IPS DF 6.9 (cell line): ENCODE measurements at regions not wholly inside any gene's neighbourhood (a gene's known extent, or its start where the extent isn't known, plus 50 kb on each side); places are given as distances from the start of the nearest gene placed in this dataset.
"Not testable (repeated sequence)": the region's sequence is repeated elsewhere in the genome, so short reads cannot be mapped to it uniquely, and the experiment has no call there.

ENCODE experiments used
- DNase-seq: peaks from one replicate; pipeline ENCODE4 v3.0.0-alpha.2; 2013; ENCODE audit warnings: low read depth, low spot score
- H3K27ac ChIP-seq: one replicate; pipeline ENCODE4 v1.5.1; 2013; ENCODE audit warnings: low read length, control low read depth
- H3K27me3 ChIP-seq: 2 replicates; pipeline ENCODE4 v1.6.1; 2013; ENCODE audit warnings: mild to moderate bottlenecking, low read length; ENCODE audit not compliant: control insufficient read depth, insufficient read depth
- H3K36me3 ChIP-seq: 2 replicates; pipeline ENCODE4 v1.6.1; 2013; ENCODE audit warnings: low read length; ENCODE audit not compliant: control insufficient read depth, insufficient read depth
- H3K4me1 ChIP-seq: 2 replicates; pipeline ENCODE4 v1.6.1; 2013; ENCODE audit warnings: low read length; ENCODE audit not compliant: control insufficient read depth, insufficient read depth
- H3K4me3 ChIP-seq: 2 replicates; pipeline ENCODE4 v1.5.1; 2013; ENCODE audit warnings: mild to moderate bottlenecking, low read length
- H3K9me3 ChIP-seq: 2 replicates; pipeline ENCODE4 v1.6.1; 2013; ENCODE audit warnings: low read length, inconsistent platforms; ENCODE audit not compliant: control insufficient read depth, insufficient read depth
- WGBS: extraction: QIAGEN DNeasy Blood & Tissue Kit; methylation state at CpG from one replicate; pipeline ENCODE4 v1.1.7; 2013; ENCODE audit warnings: mixed read lengths, missing lambda C conversion rate; ENCODE audit not compliant: insufficient read length, insufficient coverage; 5-methylcytosine and 5-hydroxymethylcytosine counted together

DNA sequence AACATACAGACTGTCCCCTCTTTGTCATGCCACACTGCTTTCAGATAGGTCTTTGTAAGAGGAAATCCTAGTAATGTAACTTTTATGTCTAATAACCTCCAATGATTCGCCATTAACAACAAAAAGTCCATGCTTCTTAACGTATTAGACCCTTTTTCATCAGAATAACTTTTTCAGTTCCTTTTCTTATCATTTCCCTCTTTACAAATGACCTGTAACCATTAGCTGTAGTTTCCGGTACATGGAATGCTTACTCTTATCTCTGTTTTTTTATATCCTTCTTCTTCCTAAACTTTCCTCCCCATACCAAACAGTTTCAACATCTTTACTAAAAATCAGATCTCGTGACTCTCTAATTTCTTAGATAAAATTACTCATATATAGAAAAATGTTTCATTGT is 268.9 kb upstream of the TYRP1 start:
- H3K4me3 ChIP-seq, result no peak overlapping the region
- H3K4me1 ChIP-seq, result peaks cover 3% of the 10 kb centered on the region; the same call in 1 of the 2 replicates
- DNase-seq, result no peak
- no peaks in the 10 kb centered on the region for H3K36me3 ChIP-seq
- WGBS, result 100% methylated on average over 1 of the region's 4 CpGs
- H3K27ac ChIP-seq, result no peak overlapping the region
- H3K27me3 ChIP-seq, result no peaks in the 10 kb centered on the region
- H3K9me3 ChIP-seq, result no peaks in the 10 kb centered on the region

- Histone ChIP-seq H3K27ac (no peak overlapping the region), H3K4me1 (peaks cover 3% of the 10 kb centered on the region; the same call in 1 of the 2 replicates), H3K36me3 (no peaks in the 10 kb centered on the region), H3K27me3 (no peaks in the 10 kb centered on the region), H3K4me3 (no peak overlapping the region), H3K9me3 (no peaks in the 10 kb centered on the region)
- WGBS, result 100% methylated on average over 1 of the region's 8 CpGs
- DNase-seq, result peak; percentile 11
These were observed 267.0 kb upstream of the TYRP1 start for GRCh38 chr9:12425878-12426864.

GRCh38 chr9:12439267-12439666 is 253.9 kb upstream of the TYRP1 start:
- no CpG with 5 or more reads among the region's 3 CpGs for WGBS
- DNase-seq, result no peak

DNA sequence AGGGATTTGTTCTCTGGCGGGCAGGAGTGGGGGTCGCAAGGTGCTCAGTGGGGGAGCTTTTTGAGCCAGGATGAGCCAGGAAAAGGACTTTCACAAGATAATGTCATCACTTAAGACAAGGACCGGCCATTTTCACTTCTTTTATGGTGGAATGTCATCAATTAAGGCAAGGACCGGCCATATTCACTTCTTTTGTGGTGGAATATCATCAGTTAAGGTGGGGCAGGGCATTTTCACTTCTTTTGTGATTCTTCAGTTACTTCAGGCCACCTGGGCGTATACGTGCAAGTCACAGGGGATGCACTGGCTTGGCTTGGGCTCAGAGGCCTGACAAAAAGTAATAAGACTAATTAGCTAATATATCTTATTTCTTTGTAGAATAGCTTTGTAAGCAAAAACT is 252.1 kb upstream of the TYRP1 start:
- H3K9me3 ChIP-seq, H3K27me3 ChIP-seq, DNase-seq, H3K4me3 ChIP-seq, H3K27ac ChIP-seq, H3K4me1 ChIP-seq, H3K36me3 ChIP-seq: not testable (repeated sequence)
- no CpG with 5 or more reads among the region's 6 CpGs for WGBS

More at GRCh38 chr9:12439267-12439666, 253.9 kb upstream of the TYRP1 start:
- H3K9me3 ChIP-seq, result no peaks in the 10 kb centered on the region
- H3K27me3 ChIP-seq, result no peaks in the 10 kb centered on the region
- no peak overlapping the region for H3K4me3 ChIP-seq
- no peak overlapping the region for H3K27ac ChIP-seq
- H3K36me3 ChIP-seq, result no peaks in the 10 kb centered on the region
- H3K4me1 ChIP-seq, result no peaks in the 10 kb centered on the region; the same call in 1 of the 2 replicates

DNA sequence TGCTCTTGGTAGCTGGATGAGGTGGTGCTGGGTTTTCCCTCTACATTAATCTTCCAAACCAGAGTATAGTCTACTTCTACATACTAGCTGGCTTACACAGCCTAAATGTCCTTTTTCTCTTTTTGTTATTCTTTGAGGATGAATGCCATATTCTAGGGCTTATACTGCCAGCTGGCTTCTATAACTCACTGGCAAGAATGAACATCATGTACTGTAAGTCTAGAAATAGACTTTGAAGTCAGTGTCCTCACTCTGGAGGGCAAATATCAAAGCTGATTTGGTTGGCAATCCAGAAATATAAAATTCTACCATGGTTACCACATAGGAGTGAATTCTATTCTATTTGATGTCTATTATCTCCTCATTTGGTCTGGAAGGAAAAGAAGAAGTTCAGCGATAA is 251.7 kb upstream of the TYRP1 start:
- Histone ChIP-seq H3K27me3 (no peaks in the 10 kb centered on the region), H3K27ac (no peak overlapping the region), H3K9me3 (no peaks in the 10 kb centered on the region), H3K4me3 (no peak overlapping the region), H3K4me1 (no peaks in the 10 kb centered on the region; the same call in 1 of the 2 replicates), H3K36me3 (no peaks in the 10 kb centered on the region)
- no peak for DNase-seq
- WGBS, result no CpG with 5 or more reads among the region's 1 CpG

DNA sequence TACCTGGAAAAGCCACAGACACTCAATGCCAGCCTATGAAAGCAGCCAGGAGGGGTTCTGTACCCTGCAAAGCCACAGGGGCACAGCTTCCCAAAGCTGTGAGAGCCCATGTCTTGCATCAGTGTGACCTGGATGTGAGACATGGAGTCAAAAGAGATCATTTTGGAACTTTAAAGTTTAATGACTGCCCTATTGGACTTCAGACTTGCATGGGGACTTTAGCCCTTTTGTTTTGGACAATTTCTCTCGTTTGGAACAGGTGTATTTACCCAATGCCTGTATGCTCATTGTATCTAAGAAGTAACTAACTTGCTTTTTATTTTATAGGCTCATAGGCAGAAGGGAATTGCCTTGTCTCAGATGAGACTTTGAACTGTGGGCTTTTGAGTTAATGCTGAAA is 244.9 kb upstream of the TYRP1 start:
- Histone ChIP-seq H3K4me1 (no peaks in the 10 kb centered on the region), H3K27me3 (no peaks in the 10 kb centered on the region), H3K9me3 (no peaks in the 10 kb centered on the region), H3K36me3 (no peaks in the 10 kb centered on the region), H3K27ac (no peak overlapping the region), H3K4me3 (no peak overlapping the region)
- DNase-seq, result no peak
- no CpG with 5 or more reads among the region's 1 CpG for WGBS

- no peak for DNase-seq
- H3K36me3 ChIP-seq, result no peaks in the 10 kb centered on the region
- no peak overlapping the region for H3K27ac ChIP-seq
- H3K4me3 ChIP-seq, result no peak overlapping the region
- no peaks in the 10 kb centered on the region for H3K9me3 ChIP-seq
- H3K4me1 ChIP-seq, result peaks cover 1% of the 10 kb centered on the region; the same call in 1 of the 2 replicates
- no CpG with 5 or more reads among the region's 1 CpG for WGBS
- no peaks in the 10 kb centered on the region for H3K27me3 ChIP-seq
These were observed 235.9 kb upstream of the TYRP1 start for GRCh38 chr9:12457237-12457636.

DNA sequence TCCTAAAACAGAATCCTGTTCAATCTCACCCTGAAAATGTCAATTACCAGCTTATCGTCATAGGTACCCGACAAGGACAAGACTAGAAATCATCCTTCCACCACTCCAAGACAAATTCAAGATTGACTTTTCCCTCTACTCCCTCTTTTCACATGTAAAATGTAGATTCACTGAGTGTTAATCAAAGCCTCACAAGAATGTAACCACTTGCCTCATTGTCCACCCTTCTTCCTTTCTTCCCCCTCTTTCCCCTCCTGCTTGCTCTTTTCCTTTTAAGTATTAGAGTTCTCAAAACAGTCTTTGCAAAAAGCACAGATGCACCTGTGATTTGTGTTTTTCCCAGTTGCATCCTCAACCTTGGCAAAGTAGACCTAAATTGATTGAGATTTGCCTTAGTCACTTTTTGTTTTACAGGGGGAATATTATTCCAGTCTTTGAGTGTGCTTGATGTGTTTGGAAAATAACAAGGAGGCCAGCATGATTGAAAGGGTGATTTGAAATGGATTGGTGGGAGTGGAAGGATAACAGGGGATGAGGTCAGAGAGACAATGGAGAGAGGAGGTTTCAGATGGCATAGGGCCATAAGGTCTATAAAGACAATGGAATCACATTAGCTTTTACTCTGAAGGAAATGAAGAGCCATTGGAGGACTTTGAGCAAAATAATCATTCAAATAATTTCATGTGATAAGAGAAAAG is 231.3 kb upstream of the TYRP1 start:
- Histone ChIP-seq H3K4me3 (no peak overlapping the region), H3K27ac (no peak overlapping the region), H3K4me1 (peaks cover 1% of the 10 kb centered on the region; the same call in 1 of the 2 replicates), H3K9me3 (no peaks in the 10 kb centered on the region), H3K27me3 (no peaks in the 10 kb centered on the region), H3K36me3 (no peaks in the 10 kb centered on the region)
- WGBS, result no CpG with 5 or more reads among the region's 2 CpGs
- DNase-seq, result no peak

- no peaks in the 10 kb centered on the region for H3K36me3 ChIP-seq
- no peak overlapping the region for H3K27ac ChIP-seq
- no peaks in the 10 kb centered on the region for H3K27me3 ChIP-seq
- DNase-seq, result no peak
- no peaks in the 10 kb centered on the region for H3K9me3 ChIP-seq
- H3K4me3 ChIP-seq, result no peak overlapping the region
- H3K4me1 ChIP-seq, result peaks cover 1% of the 10 kb centered on the region; the same call in 1 of the 2 replicates
These were observed 230.3 kb upstream of the TYRP1 start for GRCh38 chr9:12462861-12463260.

DNA sequence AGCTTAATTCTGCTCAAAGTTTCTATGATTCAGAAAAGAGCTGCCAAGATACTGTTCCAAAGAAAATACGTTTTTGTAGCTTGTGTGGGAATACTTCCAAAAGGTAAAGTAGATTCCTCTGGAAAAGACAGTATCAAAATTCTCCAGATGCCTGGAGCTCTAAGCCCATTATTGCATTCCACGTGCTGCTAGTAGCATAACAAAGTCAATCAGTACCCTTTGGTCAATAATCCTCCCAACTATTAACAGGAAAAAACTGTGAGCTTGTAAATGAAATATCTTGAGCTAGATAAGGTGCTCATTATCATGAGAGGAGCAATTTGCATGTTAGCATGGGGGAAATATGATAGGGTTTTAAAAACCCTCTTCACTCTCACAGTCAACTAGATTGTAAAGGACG is 229.5 kb upstream of the TYRP1 start:
- WGBS, result no CpG with 5 or more reads among the region's 3 CpGs
- H3K4me1 ChIP-seq, result peaks cover 1% of the 10 kb centered on the region; the same call in 1 of the 2 replicates

More for the DNA sequence above, 229.5 kb upstream of the TYRP1 start:
- Histone ChIP-seq H3K9me3 (no peaks in the 10 kb centered on the region), H3K27ac (no peak overlapping the region), H3K4me3 (no peak overlapping the region), H3K27me3 (no peaks in the 10 kb centered on the region), H3K36me3 (no peaks in the 10 kb centered on the region)
- no peak for DNase-seq
